Stimulated activated CD8-positive, alpha-beta memory T cell treated with anti-CD3 and anti-CD28 coated beads, Interleukin-15, amount 100 ng/mL, for 4 hours (primary cell): ENCODE measurements at regions not wholly inside any gene's neighbourhood (a gene's known extent, or its start where the extent isn't known, plus 50 kb on each side); places are given as distances from the start of the nearest gene placed in this dataset.

Experiments used
- DNase-seq, 2 donors: peaks; one replicate each; pipeline ENCODE4 v3.0.0-alpha.2; 2020; ENCODE audit warnings: low read depth in 2 of 2

DNA sequence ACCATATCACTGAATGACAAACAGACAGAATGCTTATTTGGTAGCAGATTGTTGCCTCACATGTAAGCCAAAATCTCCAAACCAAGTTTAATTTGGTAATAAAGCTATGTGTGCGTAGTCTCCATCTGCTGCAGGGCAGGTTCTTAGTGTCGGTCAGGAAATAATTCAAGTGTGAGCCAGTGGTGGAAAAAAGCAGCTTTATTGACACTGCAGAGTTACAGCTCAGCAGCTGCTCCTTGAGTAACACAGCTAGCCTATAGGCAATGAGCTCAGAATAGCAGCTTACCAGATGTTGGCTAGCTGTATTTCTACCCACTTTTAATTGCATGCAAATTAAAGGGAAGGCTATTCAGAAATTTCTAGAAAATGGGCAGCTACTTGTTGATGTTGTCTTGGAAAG is 757.8 kb upstream of the HS3ST1 start:
- no peak for DNase-seq

DNA sequence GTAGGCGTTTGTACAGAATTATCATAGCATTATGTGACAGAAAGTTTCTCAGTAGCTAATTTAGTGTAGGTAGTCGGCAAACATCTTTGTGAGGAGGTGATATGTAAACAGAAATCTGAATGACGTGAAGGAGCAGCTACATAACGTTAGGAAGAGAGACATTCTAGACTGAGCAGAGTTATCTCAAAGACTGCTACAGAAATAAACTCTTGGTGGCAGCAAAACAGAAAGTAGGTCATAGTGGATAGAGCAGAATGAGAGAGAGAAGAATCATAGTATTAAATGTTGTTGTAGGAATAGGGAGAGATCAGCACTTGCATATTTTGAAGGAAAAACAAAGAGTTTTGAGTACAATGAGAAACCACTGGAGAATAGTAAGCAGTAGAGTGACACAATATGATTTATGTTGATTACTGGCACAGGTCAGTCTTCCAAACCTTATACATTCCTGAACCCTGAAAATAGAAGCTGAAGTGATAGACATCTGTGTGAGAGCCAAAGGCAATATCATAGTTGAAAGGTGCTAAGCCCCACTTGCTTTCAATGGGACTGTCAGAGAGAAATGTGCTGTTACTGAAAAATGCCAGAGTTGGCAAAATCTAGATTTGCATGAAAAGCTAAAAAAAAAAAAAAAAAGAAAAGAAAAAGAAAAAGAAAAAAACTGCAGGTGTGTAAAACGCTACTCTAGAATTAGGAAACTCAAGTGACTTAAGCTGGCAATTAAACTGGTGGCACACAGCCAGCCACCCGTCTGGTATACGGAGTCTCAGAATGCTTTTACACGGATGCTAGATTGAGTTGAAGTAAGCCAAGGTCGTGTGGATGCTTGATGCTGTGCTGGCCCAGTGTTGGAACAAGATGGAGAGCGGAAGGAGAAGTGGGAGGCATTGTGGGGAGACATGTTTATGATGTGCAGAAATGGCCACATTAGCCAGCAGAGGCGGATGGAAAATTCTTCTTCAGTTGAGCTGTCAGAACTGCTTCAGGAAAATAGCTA is 750.2 kb upstream of the HS3ST1 start:
- DNase-seq: no peak

DNA sequence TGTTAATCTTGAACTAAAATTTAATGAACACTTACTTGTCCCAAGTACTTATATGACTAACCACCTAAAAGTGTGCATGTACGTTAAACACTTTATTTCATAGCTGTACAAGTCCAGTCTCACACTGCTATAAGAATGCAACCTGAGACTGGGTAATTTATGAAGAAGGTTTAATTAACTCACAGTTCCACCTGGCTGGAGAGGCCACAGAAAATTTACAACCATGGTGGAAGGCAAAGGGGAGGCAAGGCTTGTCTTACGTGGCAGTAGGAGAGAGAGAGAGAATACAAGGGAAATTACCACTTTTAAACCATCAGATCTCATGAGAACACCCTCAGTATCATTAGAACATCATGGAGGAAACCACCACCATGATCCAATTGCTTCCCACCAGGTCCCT is 748.7 kb upstream of the HS3ST1 start:
- DNase-seq: no peak

- no peak for DNase-seq
These were observed 744.8 kb upstream of the HS3ST1 start for GRCh38 chr4:12173496-12173895.

DNA sequence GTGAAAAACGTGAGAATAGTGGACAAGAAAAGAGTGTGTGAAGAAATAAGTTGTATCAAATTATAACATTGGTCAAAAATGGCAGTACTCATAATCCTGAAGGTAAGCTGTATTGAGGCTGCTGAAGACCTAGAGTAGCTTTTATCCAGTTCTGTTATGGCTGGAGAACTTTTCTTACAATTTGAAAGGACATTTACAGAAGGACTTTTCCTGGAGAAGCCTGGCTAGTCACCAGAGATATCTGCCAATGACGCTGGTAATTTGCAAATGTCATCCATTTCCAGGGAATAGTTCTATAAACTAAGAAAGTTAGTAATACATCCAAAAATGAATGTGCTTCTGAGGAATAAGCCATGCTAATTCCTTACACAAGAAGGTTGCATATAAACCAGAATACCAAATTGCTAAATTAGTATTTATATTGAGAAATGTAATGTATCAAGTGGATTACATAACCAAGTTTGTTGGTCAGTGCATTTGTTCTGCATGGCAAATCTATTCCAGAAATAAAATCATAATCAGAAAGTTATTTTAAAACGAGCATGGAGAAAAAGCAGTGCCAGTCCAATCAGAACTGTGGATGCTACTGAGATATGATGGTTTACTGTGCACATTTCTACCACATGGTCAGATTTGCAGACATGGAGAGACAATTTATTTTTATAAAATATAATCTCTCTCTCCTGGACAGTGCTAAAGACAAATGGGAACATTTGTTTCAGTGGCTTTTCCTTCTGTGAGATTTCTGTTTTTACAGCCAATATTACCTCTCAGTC is 743.7 kb upstream of the HS3ST1 start:
- no peak for DNase-seq

GRCh38 chr4:12170308-12170707 is 741.6 kb upstream of the HS3ST1 start:
- no peak for DNase-seq

DNA sequence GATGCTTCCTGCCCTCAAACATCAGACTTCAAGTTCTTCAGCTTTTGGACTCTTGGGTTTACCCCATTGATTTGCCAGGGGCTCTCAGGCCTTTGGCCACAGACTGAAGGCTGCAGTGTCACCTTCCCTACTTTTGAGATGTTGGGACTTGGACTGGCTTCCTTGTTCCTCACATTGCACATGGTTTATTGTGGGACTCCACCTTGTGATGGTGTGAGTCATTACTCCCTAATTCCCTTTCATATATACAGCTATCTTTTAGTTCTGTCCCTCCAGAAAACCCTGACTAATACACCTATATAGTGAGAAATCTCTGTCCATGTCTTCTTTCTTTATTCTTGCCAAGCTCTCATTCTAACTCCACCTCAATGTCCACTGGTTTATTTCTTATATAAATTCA is 736.9 kb upstream of the HS3ST1 start:
- no peak for DNase-seq

GRCh38 chr4:12146339-12146738 is 717.6 kb upstream of the HS3ST1 start:
- DNase-seq: no peak

- DNase-seq: no peak
These were observed 717.1 kb upstream of the HS3ST1 start for GRCh38 chr4:12145768-12146167.

GRCh38 chr4:12145106-12145505 is 716.4 kb upstream of the HS3ST1 start:
- no peak for DNase-seq

DNA sequence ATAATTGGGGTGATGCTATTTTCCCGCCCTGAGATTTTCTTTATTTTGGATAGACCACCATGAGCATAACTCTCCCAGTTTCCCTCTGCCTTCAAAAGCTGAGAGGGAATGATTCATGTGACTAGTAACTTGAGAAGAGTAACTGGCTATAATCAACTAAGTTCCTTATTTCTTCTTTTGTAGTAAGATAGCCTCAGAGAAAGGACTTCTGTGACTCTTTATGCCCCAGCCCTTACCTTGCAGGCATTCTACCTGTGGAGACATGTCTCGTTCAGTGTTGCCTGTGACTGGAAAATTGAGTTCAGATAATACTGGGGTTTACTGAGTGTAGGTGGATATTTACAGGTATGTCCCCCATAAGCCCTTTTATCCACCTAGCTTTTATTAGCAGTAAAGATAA is 715.4 kb upstream of the HS3ST1 start:
- DNase-seq: no peak

GRCh38 chr4:12140864-12141263 is 712.2 kb upstream of the HS3ST1 start:
- no peak for DNase-seq

- DNase-seq: no peak
These were observed 710.6 kb upstream of the HS3ST1 start for GRCh38 chr4:12139296-12139695.

DNA sequence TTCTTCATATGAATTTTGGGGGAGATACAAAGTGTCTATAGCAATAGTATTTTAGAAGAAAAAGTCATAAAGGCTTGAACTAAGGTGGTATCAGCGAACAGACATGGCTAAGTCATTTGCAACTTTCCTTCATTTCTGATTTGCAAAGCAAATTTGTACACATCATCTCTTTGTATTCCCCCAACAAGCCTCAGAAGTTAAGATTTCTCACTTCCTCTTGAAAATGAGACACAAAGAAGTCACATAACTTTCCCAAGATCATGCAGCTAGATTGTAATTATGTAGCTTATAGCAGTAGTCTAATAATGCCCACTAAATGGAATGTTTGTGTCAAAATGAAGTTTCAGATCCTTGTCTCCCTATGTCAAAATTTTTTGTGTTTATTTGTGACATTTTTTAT is 709.8 kb upstream of the HS3ST1 start:
- DNase-seq: no peak

DNA sequence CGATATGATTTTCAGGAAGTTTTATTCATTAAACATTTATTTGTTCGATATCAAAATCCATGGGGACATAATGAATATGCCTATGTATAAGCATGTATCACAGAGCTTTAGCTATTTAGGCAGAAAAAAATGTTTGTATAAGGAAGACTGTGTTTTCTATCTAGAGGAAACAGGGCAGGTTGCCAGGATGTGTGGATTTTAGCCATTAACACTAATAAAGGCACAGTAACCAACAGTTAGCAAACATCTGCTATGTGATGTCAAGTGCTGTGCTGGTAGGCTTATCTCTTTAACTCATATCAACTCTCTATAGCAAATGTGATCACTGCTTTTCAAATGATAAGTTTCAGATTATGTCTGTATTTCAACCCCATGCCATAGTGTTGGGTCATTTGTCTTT is 708.9 kb upstream of the HS3ST1 start:
- no peak for DNase-seq

DNA sequence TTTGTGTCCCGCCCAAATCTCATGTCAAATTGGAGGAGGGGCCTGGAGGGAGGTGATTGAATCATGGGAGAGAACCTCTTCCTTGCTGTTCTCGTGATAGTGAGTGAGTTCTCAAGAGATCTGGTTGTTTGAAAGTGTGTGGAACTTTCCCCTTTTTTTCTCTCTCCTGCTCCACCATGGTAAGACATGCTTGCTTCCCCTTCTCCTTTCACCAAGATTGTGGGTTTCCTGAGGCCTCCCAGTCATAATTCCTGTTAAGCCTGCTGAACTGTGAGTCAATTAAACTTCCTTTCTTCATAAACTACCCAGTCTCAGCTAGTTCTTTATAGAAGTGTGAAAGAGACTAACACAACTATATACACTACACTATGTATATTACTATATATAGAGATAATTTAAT is 697.8 kb upstream of the HS3ST1 start:
- no peak for DNase-seq

DNA sequence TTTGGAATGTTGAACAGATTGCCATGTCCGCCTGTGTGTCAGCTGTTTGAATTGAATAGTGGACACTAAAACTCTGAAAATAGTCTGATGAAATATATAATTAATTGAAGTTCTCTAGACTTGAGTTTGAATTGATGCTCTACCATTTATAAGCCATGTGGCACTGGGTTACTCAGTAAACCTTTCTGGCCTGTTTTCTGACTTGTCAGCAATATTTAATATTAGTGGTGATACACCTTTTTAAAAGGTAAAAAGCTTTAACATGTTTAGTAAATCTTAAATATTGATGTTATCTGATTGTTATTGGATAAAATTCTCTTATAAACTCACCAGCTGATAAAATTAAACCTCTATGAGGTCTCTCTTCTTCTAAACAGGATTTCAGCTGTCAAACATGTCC is 695.4 kb upstream of the HS3ST1 start:
- no peak for DNase-seq

DNA sequence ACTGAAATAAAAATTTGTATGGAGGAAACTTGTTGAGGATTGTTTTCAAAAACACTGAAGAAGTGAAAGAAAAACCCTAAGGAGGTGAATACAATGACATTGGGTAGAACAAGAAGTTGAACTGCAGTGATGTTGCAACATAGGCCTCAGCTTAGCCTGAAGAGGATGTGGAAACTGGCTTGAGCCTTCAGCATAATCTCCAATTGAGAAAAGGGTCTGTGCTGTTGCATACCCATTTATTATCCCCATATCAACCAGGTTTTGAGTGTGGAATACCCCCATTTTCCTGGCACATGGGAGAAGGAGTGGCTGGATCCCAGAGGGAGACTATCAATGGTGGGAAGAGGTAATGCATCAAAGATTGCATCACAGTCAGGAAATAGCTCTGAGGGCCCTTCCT is 695.0 kb upstream of the HS3ST1 start:
- DNase-seq: no peak

GRCh38 chr4:12122316-12122715 is 693.6 kb upstream of the HS3ST1 start:
- no peak for DNase-seq

GRCh38 chr4:12120968-12121367 is 692.3 kb upstream of the HS3ST1 start:
- DNase-seq: no peak

DNA sequence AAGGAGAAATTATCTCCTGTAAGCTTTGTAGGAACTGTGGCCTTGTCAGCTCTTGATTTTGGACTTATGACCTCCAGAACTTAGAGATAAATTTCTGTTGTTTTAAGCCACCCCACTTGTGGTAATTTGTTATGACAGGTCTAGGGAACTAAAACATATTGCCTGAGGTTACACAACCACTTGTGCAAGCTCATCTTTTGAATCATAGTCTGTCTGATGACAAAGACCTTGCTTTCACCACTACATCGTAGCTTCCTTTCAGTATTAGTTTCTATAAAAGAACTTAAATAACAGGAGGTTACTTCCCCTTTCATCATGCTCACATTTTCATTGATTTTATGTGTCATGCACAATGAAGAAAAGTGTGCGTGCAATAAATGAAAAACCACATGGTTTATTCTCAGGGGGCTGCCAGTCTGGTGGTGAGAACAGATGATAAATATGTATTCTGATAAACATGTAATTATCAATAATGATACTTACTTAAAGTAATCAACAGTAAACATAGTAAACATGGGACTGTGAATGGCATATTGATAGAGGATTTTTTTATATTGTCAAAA is 690.0 kb upstream of the HS3ST1 start:
- no peak for DNase-seq

DNA sequence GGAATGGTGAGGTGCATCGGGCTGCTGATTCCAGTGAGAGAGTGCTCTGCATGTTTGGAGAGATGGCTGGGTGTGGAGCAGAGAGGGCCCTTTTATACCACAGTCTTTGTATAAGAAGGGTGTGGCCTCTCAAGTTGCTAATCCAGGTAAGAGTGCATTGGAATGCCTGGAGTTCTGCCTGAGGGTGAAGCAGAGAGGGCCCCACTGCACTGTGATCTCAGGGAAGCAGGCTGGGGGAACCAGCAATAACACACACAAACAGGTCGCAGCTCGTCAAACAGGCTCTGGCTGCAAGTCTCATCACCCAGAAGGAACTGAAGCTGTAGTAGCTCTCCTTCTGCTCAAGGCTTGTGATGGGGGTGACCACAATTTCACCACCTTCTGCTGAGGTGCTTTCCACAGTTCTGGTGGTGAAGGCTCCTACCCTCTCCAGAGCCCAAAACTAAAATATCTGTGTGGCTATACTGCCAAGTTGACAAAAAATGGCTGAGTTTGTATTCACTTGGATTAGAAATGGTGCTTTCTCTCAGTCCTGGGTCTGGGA is 687.4 kb upstream of the HS3ST1 start:
- no peak for DNase-seq
